Eye (tissue), 1 donor: ENCODE measurements at regions not wholly inside any gene's neighbourhood (a gene's known extent, or its start where the extent isn't known, plus 50 kb on each side); places are given as distances from the start of the nearest gene placed in this dataset.

Source experiments
- DNase-seq: peaks from one replicate; pipeline ENCODE4 v3.0.0-alpha.2; 2015

GRCh38 chr19:31718898-31719297, 369.7 kb upstream of the TSHZ3 start:
- no peak for DNase-seq

DNA sequence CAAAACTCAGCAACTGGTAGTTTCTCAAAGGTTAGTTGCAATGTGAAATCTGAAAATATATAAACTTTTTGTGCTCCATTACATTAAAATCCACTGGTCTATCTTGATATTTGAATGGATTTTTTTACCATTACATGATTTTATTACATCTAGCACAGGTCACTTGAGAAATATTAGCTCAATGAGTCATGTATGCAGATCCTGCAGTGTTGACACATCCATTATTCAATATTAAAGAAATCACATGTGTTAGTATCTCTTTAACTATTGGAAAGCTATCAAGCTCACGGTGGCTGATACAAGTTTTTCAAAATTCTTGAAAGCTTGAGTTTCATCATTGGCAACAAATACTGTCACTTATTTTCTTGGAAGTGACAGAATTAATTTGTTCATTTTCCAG, 373.9 kb upstream of the TSHZ3 start:
- DNase-seq, result no peak

GRCh38 chr19:31725051-31725450, 375.8 kb upstream of the TSHZ3 start:
- no peak for DNase-seq

- no peak for DNase-seq
These were observed 378.3 kb upstream of the TSHZ3 start for GRCh38 chr19:31727536-31727935.

- no peak for DNase-seq
These were observed 381.0 kb upstream of the TSHZ3 start for GRCh38 chr19:31730270-31730669.

DNA sequence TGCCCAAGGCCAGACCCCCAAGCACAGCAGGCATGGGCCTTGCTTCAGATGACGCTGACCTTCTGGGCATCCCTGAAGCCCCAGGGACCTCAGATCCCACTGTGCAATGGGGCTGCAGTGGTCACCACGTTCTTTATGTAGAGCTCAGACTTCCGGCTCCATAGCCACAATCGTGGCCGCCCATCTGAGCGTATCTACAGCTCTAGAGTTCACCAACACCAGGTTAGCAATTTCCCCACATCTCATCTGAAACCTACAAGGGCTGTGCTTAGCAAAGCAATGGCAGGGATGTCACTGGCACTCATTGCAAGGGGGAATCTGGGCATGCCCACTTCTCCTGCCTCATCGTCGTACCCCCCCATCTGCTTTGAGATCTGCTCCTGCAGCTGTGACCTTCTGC, 384.4 kb upstream of the TSHZ3 start:
- DNase-seq, result no peak

GRCh38 chr19:31742249-31742648, 393.0 kb upstream of the TSHZ3 start:
- DNase-seq, result no peak

- no peak for DNase-seq
These were observed 396.5 kb upstream of the TSHZ3 start for GRCh38 chr19:31745731-31746130.

DNA sequence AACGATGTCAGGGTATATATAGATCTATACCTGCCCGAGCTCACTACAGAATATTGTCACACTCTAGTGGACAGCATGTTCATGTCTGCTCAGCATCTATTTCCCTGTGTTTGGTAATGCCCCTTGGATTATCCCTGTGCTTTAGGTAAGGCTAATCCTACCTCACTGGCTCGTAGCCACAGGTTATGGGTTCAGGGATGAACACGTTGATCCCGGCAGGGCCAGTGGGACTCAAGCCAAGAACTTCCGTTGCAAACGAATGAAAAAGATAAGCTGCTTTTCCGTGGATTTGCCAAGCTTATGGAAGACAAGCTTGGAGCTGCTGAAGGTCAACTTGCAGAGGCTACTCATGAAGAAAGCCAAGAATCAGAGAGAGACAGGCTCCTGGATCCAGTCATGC, 400.0 kb upstream of the TSHZ3 start:
- DNase-seq, result no peak

DNA sequence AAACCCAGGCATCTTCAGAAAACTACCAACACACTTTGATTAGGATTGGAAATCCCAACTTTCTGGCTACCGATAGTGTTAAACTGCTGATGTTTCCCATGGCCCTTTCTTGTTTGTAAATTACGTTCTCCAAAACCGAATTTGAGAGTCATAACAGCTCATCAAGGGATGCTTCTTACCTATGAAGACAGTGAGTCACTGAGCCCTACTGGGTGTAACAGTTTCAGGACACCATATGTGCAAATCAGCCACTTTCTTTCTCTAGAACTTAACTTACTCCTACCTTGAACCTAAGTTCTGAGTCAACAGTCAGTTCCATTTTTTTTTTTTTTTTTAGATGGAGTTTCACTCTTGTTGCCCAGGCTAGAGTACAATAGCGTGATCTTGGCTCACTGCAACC, 410.1 kb upstream of the TSHZ3 start:
- no peak for DNase-seq

DNA sequence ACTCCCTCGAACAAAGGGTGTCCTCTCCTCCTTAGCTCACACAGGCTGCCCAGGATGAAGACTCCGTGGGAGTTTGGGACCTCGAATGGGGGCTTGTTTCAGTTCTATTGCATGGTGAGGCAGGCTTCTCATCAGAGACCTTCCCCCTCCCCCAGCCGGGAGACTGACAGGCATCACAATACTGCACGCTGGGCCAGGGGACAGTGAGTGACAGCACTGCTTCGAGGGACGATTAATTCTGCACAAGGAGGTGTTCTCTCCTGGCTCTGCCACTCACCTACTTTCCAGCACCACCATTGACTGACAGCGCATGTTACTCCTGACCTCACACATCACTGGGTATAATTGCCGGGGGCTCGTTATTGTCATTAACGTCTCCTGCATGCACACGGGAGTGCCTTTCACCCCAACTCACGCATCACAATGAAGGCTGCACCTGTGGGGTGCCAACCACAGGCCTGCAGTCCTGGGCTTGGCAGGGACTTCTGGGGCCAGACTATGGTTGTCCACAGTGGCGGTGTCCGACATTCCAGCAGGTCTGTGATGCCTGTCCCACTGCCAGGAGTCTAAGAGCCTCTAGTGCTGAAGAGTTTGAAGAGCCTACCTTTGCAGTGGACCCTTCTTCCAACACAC, 412.2 kb upstream of the TSHZ3 start:
- peak; percentile 17 for DNase-seq

DNA sequence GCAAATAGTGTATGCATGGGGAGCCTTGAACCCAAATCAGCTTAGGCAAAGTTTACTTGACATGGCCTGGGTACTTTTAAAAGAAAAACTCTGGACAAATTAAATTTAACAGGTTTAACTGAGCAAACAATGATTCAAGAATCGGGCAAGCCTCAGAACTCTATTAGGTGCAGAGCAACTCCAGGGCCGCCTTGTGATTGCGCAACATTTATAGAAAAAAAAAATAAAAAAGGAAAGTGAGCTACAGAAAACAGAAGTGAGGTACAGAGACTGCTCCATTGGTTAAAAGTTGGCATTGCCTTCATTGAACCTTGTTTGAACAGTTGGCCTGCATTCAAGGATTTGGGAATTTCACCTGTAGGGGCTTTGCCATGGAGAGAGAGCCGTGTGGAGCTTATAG, 421.0 kb upstream of the TSHZ3 start:
- DNase-seq, result no peak

- no peak for DNase-seq
These were observed 423.7 kb upstream of the TSHZ3 start for GRCh38 chr19:31772915-31773314.

DNA sequence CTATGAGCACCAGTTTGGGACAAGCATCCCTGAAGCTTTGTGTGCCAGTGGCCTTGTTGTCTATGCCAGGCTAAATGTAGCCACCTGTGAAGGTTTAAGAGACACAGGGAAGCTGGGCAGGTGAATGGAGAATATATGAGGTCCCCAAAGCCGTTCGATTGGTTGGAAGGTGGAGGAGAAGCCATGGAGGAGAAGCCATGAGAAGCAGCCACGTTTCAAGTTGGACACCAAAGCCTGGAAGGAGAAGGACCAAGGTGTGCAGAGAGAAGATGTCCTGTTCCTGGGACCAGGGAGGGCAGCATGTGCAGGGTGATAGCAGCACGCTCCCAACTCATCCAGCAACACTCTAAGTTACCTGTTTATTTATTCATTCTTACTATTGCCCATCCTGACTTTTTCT, 432.3 kb upstream of the TSHZ3 start:
- no peak for DNase-seq

DNA sequence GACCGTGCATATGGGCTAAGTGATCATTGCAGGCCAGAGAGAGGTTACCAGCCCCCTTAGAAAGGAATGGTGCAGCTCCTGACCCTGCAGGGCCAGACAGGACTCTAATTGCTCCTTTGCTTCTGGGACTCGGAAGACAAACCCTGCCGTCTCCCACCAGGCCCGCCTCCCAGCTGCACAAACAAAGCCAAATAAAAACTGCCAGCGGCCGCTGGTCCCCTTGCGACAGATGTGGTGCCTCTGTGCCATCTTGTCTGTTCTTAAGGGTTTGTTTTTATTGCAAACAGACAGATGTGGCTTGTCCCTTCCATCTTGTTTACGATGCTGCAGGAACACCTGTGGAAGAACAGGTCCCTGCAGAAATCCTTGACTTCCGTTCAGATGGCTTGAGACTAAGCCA, 434.4 kb upstream of the TSHZ3 start:
- DNase-seq, result peak; percentile 56

GRCh38 chr19:31784671-31785101, 435.4 kb upstream of the TSHZ3 start:
- DNase-seq, result peak; percentile 80

DNA sequence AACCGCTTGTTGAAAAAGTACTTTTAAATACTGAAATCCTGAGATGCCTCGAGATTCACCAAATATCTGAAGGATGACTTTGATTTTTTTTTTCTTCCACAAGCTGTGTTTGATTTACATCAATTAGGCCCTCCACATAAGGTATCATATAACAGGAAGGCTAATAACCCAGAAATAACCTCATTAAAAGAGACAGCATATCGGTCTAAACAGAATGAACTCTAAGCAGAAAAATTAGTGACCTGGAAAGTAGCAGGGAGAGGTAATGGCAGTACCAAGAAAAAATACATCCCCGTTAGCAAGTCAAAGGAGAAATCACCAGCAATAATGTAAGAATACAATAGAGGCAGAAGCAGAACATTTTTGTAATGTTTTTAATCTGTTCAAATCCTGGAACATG, 452.4 kb upstream of the TSHZ3 start:
- DNase-seq, result peak; percentile 60

DNA sequence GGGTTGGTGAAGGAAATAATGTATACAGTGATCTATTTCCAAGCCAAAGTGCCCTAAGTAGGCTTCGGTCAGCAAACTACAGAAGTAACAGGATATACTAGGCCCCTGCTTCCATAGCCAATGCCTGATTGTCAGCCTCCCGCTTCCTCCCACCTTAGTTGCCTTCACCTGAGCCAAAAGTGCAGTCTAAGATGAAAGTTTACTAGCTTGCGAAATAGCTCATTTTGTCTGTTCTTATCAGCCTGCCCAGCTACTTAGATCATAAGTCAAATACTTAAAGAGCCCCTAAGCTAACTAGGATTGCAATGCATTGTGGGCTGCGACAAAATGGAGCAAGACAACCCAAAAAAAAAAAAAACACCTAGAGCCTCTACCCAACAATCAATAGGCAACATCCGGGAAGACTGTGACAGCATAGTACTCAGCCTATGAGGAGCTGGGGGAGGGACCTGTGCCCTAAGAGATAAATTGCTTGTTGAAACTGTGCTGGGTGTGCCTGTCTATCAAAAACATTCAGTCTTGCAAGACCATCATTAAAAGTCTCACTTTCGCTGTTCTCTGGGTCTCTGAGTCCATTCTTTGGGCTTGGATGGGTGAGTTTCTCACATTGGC, 454.7 kb upstream of the TSHZ3 start:
- no peak for DNase-seq

DNA sequence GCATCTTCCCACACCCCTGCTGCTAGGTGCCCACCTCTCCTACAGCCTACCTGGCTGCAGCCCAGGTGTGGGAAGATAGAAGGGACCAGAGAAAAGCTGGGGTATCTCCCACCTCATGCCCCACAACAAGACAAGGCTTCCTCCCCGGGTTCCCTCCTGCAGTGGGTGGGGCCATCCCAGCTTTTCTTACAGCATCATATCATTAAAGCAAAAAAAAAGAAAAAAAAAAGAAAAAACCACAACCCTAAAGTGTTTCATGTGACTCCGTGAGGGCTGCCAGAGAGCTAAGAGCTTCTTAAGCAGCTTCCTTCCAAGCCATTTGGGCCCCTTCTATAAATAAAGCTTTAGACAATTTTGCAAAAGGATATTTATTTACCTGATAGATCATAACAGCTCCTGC, 455.4 kb upstream of the TSHZ3 start:
- peak; percentile 4 for DNase-seq

DNA sequence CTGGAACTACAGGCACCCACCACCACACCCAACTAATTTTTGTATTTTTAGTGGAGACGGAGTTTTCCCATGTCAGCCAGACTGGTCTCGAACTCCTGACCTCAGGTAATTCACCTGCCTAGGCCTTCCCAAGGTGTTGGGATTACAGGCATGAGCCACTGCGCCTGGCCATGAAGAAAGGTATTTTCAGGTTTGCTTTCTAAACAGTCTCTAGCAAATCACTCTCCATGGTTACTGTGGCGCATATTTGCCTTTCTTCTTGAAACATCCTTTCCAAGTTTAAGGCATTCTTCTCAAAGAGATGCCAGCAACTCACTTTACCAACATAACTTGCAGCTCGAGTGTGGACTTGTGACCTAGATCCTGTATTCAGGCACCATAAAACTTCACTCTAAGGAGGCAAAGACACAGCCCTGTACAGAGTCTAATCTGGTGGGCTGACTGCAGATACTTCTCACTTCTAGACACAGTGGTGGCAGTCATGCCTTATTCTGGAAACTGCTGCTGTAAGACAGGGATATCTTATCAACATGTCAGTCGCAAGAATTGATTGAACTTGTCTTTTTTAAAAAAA, 461.4 kb upstream of the TSHZ3 start:
- no peak for DNase-seq

DNA sequence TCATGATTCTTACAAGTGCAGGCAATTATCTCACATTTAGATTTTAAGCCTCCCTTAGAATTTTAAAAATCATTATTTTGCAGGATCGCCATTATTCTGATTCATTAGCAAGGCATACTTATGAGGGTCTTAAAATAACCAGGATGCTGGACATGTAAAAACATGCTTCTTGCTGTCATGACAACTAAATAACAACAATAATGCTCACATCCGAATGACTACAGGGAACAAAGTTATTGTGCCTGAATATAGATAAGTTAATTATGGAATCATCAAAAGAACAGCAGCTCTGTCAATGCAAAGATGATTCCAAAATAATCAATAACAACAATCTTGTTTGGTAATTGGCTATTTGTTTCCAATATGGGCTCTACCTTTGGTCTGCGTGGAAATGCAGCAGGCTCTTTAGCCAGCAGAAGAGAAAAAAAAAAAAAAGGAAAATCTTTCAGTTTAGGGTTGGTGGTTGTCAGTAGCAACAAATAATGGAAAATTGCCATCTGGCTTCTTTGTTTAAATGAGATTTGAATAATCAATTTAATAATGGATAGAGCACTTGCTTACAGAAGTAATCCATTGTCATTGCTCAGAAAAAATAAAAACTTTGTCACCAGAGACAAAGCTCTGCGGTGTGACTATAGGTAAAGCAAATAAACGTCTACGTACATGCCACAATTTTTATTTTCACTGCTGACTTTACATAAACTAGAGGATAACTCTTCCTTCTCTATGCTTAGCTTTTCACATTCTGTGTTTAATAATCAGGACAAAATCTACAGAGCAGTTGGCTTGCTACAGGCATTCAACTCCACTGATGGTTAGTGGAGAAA, 468.9 kb upstream of the TSHZ3 start:
- DNase-seq, result peak; percentile 12

- peak; percentile 22 for DNase-seq
These were observed 469.5 kb upstream of the TSHZ3 start for GRCh38 chr19:31818798-31819105.

GRCh38 chr19:31819837-31820236, 470.6 kb upstream of the TSHZ3 start:
- no peak for DNase-seq

- DNase-seq, result no peak
These were observed 472.1 kb upstream of the TSHZ3 start for GRCh38 chr19:31821346-31821745.
